H1 (cell line): ENCODE measurements at regions not wholly inside any gene's neighbourhood (a gene's known extent, or its start where the extent isn't known, plus 50 kb on each side); places are given as distances from the start of the nearest gene placed in this dataset.

Experiments used
- CTCF ChIA-PET: fragments of 300-600 bp; sonication (Branson Sonifier 250); formaldehyde crosslinking; loops from one replicate; lab custom pipeline; 2021; ENCODE audit not compliant: partially characterized antibody; lab: Charles Lee
- POLR2A ChIA-PET: fragments of 300-600 bp; sonication (Branson Sonifier 250); formaldehyde crosslinking; loops from one replicate; lab custom pipeline; 2021; ENCODE audit warnings: inconsistent platforms; ENCODE audit not compliant: partially characterized antibody; lab: Charles Lee
- DNase-seq, 2 experiments: peaks; one replicate each; pipeline versions ENCODE4 v3.0.0 to v3.0.0-alpha.2; 2010 to 2022; ENCODE audit warnings: low spot score in 2 of 2, low read depth in 1 of 2, mixed read lengths in 1 of 2
- FAIRE-seq: peaks from 2 replicates; lab custom pipeline; 2011; peaks lifted over from hg19 to GRCh38; lab: Jason Lieb, UNC
- H2AFZ ChIP-seq: 2 replicates; pipeline ENCODE4 v1.8.1; 2012; ENCODE audit warnings: low read length, inconsistent platforms
- H2AK5ac ChIP-seq: 2 replicates; pipeline ENCODE4 v1.6.1; 2013; ENCODE audit warnings: low read depth, low read length
- H2BK120ac ChIP-seq: replicated peaks from 2 replicates; pipeline ENCODE3; 2013; ENCODE audit warnings: low read depth, low read length, inconsistent platforms
- H2BK12ac ChIP-seq: 2 replicates; pipeline ENCODE4 v1.6.1; 2013; ENCODE audit warnings: low read depth, low read length
- H2BK15ac ChIP-seq: 2 replicates; pipeline ENCODE4 v1.6.1; 2013; ENCODE audit warnings: low read length
- H2BK20ac ChIP-seq: 2 replicates; pipeline ENCODE4 v1.6.1; 2013; ENCODE audit warnings: low read length
- H2BK5ac ChIP-seq: 2 replicates; pipeline ENCODE4 v1.6.1; 2013; ENCODE audit warnings: low read depth, low read length
- H3K14ac ChIP-seq: 2 replicates; pipeline ENCODE4 v1.6.1; 2013; ENCODE audit warnings: inconsistent platforms; ENCODE audit not compliant: insufficient read length
- H3K18ac ChIP-seq: 2 replicates; pipeline ENCODE4 v1.6.1; 2013; ENCODE audit warnings: low read length; ENCODE audit errors: extremely low read depth
- H3K23ac ChIP-seq: 2 replicates; pipeline ENCODE4 v1.6.1; 2013; ENCODE audit warnings: inconsistent platforms; ENCODE audit not compliant: insufficient read length
- H3K23me2 ChIP-seq: 2 replicates; pipeline ENCODE4 v1.6.1; 2013; ENCODE audit warnings: low read depth, low read length
- H3K27ac ChIP-seq: 2 replicates; pipeline ENCODE4 v1.6.1; 2011; ENCODE audit warnings: low read depth, low read length, inconsistent platforms
- H3K27me3 ChIP-seq, 4 experiments: replicated peaks in 1 of 4; 1 replicate in 1 of 4; 2 replicates in 3 of 4; pipeline versions ENCODE4 v1.6.1 to v1.8.1; 2011 to 2013; ENCODE audit warnings: low read length in 3 of 4, mild to moderate bottlenecking in 3 of 4, inconsistent platforms in 2 of 4, mixed read lengths in 2 of 4, moderate library complexity in 1 of 4; ENCODE audit not compliant: control insufficient read depth in 3 of 4, insufficient read depth in 3 of 4; ENCODE audit errors: extremely low read depth in 1 of 4
- H3K36me3 ChIP-seq, 4 experiments: 2 replicates each; pipeline versions ENCODE4 v1.6.1 to v1.8.1; 2011 to 2013; ENCODE audit warnings: mild to moderate bottlenecking in 4 of 4, low read length in 3 of 4, moderate library complexity in 2 of 4, control low read depth in 1 of 4, inconsistent platforms in 1 of 4; ENCODE audit not compliant: insufficient read depth in 4 of 4, control insufficient read depth in 2 of 4
- H3K4ac ChIP-seq: replicated peaks from 2 replicates; pipeline ENCODE3; 2013; ENCODE audit warnings: low read length, low read depth, mixed read lengths, inconsistent platforms; ENCODE audit not compliant: insufficient read length
- H3K4me1 ChIP-seq, 4 experiments: replicated peaks in 1 of 4; 1 replicate in 1 of 4; 2 replicates in 3 of 4; pipeline versions ENCODE4 v1.6.1 to v1.8.1; 2011 to 2013; ENCODE audit warnings: low read length in 3 of 4, inconsistent platforms in 2 of 4, mixed read lengths in 1 of 4; ENCODE audit not compliant: insufficient read depth in 4 of 4, control insufficient read depth in 3 of 4
- H3K4me2 ChIP-seq, 2 experiments: 2 replicates each; pipeline versions ENCODE4 v1.6.1 to v1.8.1; 2011 to 2013; ENCODE audit warnings: low read depth in 2 of 2, low read length in 2 of 2, control low read depth in 1 of 2, inconsistent platforms in 1 of 2, mild to moderate bottlenecking in 1 of 2; ENCODE audit not compliant: insufficient read depth in 1 of 2
- H3K4me3 ChIP-seq, 4 experiments: fragments of 200-600, 300-600 bp in 1 of 4; sonication (generic), shearing (Covaris generic), sonication (Bioruptor Twin) in 1 of 4; 2 replicates each; pipeline versions ENCODE4 v1.5.1 to v1.8.1; 2011 to 2016; ENCODE audit warnings: low read length in 4 of 4, low read depth in 3 of 4, control low read depth in 2 of 4, inconsistent platforms in 2 of 4, mild to moderate bottlenecking in 2 of 4, mixed read lengths in 1 of 4, moderate library complexity in 1 of 4; ENCODE audit not compliant: insufficient read depth in 2 of 4; ENCODE audit errors: extremely low read depth in 1 of 4
- H3K56ac ChIP-seq: replicated peaks from 2 replicates; pipeline ENCODE3; 2013; ENCODE audit warnings: low read depth, mild to moderate bottlenecking, mixed read lengths, low read length, inconsistent platforms; ENCODE audit not compliant: insufficient read length
- H3K79me1 ChIP-seq: 2 replicates; pipeline ENCODE4 v1.6.1; 2013; ENCODE audit warnings: low read depth, low read length, control low read depth
- H3K79me2 ChIP-seq, 2 experiments: 2 replicates each; pipeline versions ENCODE4 v1.6.1 to v1.8.1; 2012 to 2013; ENCODE audit warnings: low read length in 2 of 2, mild to moderate bottlenecking in 2 of 2, inconsistent platforms in 1 of 2; ENCODE audit not compliant: insufficient read depth in 2 of 2, control insufficient read depth in 1 of 2
- H3K9ac ChIP-seq, 4 experiments: replicated peaks in 1 of 4; 1 replicate in 1 of 4; 2 replicates in 3 of 4; pipeline versions ENCODE4 v1.6.1 to v1.8.1; 2011 to 2013; ENCODE audit warnings: low read depth in 3 of 4, low read length in 3 of 4, control low read depth in 2 of 4, mild to moderate bottlenecking in 2 of 4, moderate library complexity in 2 of 4, inconsistent platforms in 1 of 4; ENCODE audit errors: extremely low read depth in 1 of 4
- H3K9me3 ChIP-seq, 2 experiments: 2 replicates each; pipeline versions ENCODE4 v1.6.1 to v1.8.1; 2012 to 2013; ENCODE audit warnings: mild to moderate bottlenecking in 2 of 2, moderate library complexity in 2 of 2, control low read depth in 1 of 2, inconsistent platforms in 1 of 2, low read depth in 1 of 2, low read length in 1 of 2, mixed read lengths in 1 of 2; ENCODE audit not compliant: insufficient read depth in 2 of 2
- H4K20me1 ChIP-seq, 2 experiments: replicated peaks in 1 of 2; 2 replicates each; pipeline versions ENCODE3 to v1.8.1; 2011 to 2013; ENCODE audit warnings: inconsistent platforms in 2 of 2, low read length in 2 of 2, mild to moderate bottlenecking in 1 of 2; ENCODE audit not compliant: insufficient read depth in 2 of 2, control insufficient read depth in 1 of 2
- H4K5ac ChIP-seq: 2 replicates; pipeline ENCODE4 v1.6.1; 2013; ENCODE audit warnings: low read length, low read depth, mixed read lengths, inconsistent platforms; ENCODE audit not compliant: insufficient read length
- H4K8ac ChIP-seq: 2 replicates; pipeline ENCODE4 v1.8.0; 2013; ENCODE audit warnings: mild to moderate bottlenecking, moderate library complexity, low read length, inconsistent platforms; ENCODE audit not compliant: insufficient read depth; ENCODE audit errors: extremely low read depth
- H4K91ac ChIP-seq: replicated peaks from 2 replicates; pipeline ENCODE3; 2013; ENCODE audit warnings: low read length, mixed read lengths, inconsistent platforms; ENCODE audit not compliant: insufficient read length
- CEBPB ChIP-seq: IDR thresholded peaks from 2 replicates; pipeline ENCODE4 v1.6.1; 2012; ENCODE audit warnings: low read depth, low read length
- CHD1 ChIP-seq: IDR thresholded peaks from 2 replicates; pipeline ENCODE4 v1.6.1; 2012; ENCODE audit warnings: low read depth, low read length, improper control_type of control experiment
- EP300 ChIP-seq, 2 experiments: IDR thresholded peaks; 1 replicate in 1 of 2; 2 replicates in 1 of 2; pipeline ENCODE4 v1.6.1; 2011 to 2012; ENCODE audit warnings: low read depth in 2 of 2, low read length in 2 of 2, mild to moderate bottlenecking in 2 of 2, borderline replicate concordance in 1 of 2, inconsistent platforms in 1 of 2, moderate library complexity in 1 of 2
- EZH2 ChIP-seq: fragments of 200-600 bp; sonication (generic); IDR thresholded peaks from 2 replicates; pipeline ENCODE4 v1.7.1; 2012; ENCODE audit warnings: low read depth, mild to moderate bottlenecking, moderate library complexity, low read length, inconsistent platforms; ENCODE audit not compliant: severe bottlenecking
- KDM4A ChIP-seq: IDR thresholded peaks from one replicate; pipeline ENCODE4 v1.7.1; 2012; ENCODE audit warnings: low read depth, mild to moderate bottlenecking, moderate library complexity, low read length, inconsistent platforms; ENCODE audit not compliant: severe bottlenecking
- NANOG ChIP-seq: IDR thresholded peaks from 2 replicates; pipeline ENCODE4 v1.6.1; 2011; ENCODE audit warnings: low read length, low read depth, mild to moderate bottlenecking, inconsistent platforms; ENCODE audit not compliant: insufficient read depth, poor library complexity, severe bottlenecking
- RBBP5 ChIP-seq: IDR thresholded peaks from 2 replicates; pipeline ENCODE4 v1.7.1; 2012; ENCODE audit warnings: low read depth, mild to moderate bottlenecking, inconsistent platforms, low read length, moderate library complexity, borderline replicate concordance
- RNF2 ChIP-seq: fragments of 200-900, 300-1000 bp; sonication (generic); IDR thresholded peaks from 2 replicates; pipeline ENCODE4 v1.7.1; 2016; ENCODE audit warnings: borderline replicate concordance, low read depth, mild to moderate bottlenecking, antibody characterized with exemption, low read length; ENCODE audit not compliant: poor library complexity, severe bottlenecking; ENCODE audit errors: missing control alignments
- SIN3A ChIP-seq, 2 experiments: IDR thresholded peaks in 1 of 2; conservative IDR thresholded peaks in 1 of 2; 2 replicates each; pipeline ENCODE4 v1.6.1; 2011 to 2012; ENCODE audit warnings: low read length in 2 of 2, improper control_type of control experiment in 1 of 2, low read depth in 1 of 2, mild to moderate bottlenecking in 1 of 2
- SIX5 ChIP-seq: IDR thresholded peaks from 2 replicates; pipeline ENCODE4 v1.6.1; 2011; ENCODE audit warnings: mild to moderate bottlenecking, low read depth, low read length
- SP2 ChIP-seq: IDR thresholded peaks from 2 replicates; pipeline ENCODE4 v1.6.1; 2012; ENCODE audit warnings: mild to moderate bottlenecking, low read length, inconsistent platforms
- SP4 ChIP-seq: IDR thresholded peaks from 2 replicates; pipeline ENCODE4 v1.6.1; 2012; ENCODE audit warnings: low read length, inconsistent platforms
- SRF ChIP-seq: IDR thresholded peaks from 2 replicates; pipeline ENCODE4 v1.6.1; 2011; ENCODE audit warnings: mild to moderate bottlenecking, low read depth, low read length, moderate library complexity
- YY1 ChIP-seq: IDR thresholded peaks from 2 replicates; pipeline ENCODE4 v1.6.1; 2011; ENCODE audit warnings: low read depth, mild to moderate bottlenecking, low read length
- WGBS, 2 experiments: shearing (Covaris generic) in 1 of 2; methylation state at CpG; one replicate each; pipeline versions ENCODE4 v1.1.6 to v1.1.7; 2013 to 2015; ENCODE audit warnings: low lambda C conversion rate in 2 of 2, mixed read lengths in 2 of 2, inconsistent platforms in 1 of 2, low coverage in 1 of 2, missing lambda C conversion rate in 1 of 2; ENCODE audit not compliant: insufficient replicate concordance in 2 of 2, insufficient coverage in 1 of 2, insufficient read length in 1 of 2; ENCODE audit errors: extremely low coverage in 1 of 2, missing lambda C conversion rate in 1 of 2; 5-methylcytosine and 5-hydroxymethylcytosine counted together

DNA sequence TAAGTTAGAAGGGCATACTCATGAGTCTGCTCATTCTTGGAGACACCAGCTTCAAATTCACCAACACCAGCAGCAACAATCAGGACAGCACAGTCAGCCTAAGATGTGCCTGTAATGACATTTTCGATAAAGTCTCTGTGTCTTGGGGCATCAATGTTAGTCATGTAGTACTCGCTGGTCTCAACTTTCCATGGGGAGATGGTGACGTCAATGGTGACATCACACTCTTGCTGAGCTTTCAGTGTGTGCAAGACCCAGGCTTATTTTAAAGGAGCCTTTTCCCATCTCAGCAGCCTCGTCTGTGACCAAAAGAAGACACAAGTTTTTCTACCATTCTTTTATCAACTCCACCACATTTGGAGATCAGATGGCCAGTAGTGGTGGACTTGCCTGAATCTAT lies 75.5 kb downstream of the SERINC2 start:
- H3K4ac ChIP-seq, result no peak overlapping the region
- CTCF ChIA-PET, result interaction anchor here (2.9 to 4.6 kb wide), 2 partner anchors 13 to 60 kb away, joined by 16 to 18 read pairs; no protein-coding TSS in a partner anchor
- TF ChIP-seq RNF2 (no peak), SP4 (no peak), CHD1 (no peak), YY1 (no peak), EZH2 (no peak), SP2 (no peak), NANOG (no peak), SRF (no peak), RBBP5 (no peak), SIN3A (conservative IDR thresholded peaks at IDR 0.05 in 1 of 2, IDR thresholded peaks at IDR 0.05 in 1 of 2; ENCODE audit: low read depth in 1 of 2, low read length in 2 of 2) (no peak), EP300 (IDR thresholded peaks at IDR 0.05; ENCODE audit: borderline replicate concordance in 1 of 2, low read depth in 2 of 2, low read length in 2 of 2) (no peak), SIX5 (no peak), CEBPB (no peak), KDM4A (no peak)

More for the DNA sequence above, 75.5 kb downstream of the SERINC2 start:
- H3K23me2 ChIP-seq, result no peaks in the 10 kb centered on the region
- H3K23ac ChIP-seq, result no peak overlapping the region
- H2AFZ ChIP-seq, result no peak overlapping the region
- H4K91ac ChIP-seq, result no peak overlapping the region
- no peak overlapping the region for H2BK20ac ChIP-seq
- no peak overlapping the region for H4K8ac ChIP-seq
- H2BK15ac ChIP-seq, result no peak overlapping the region
- no peak overlapping the region for H2BK120ac ChIP-seq
- H3K56ac ChIP-seq, result no peak overlapping the region
- no peaks in the 10 kb centered on the region for H3K27me3 ChIP-seq
- H3K18ac ChIP-seq, result no peak overlapping the region
- H3K27ac ChIP-seq, result no peak overlapping the region
- FAIRE-seq, result no peak
- H2AK5ac ChIP-seq, result no peak overlapping the region
- no peaks in the 10 kb centered on the region for H4K20me1 ChIP-seq
- H2BK12ac ChIP-seq, result no peak overlapping the region
- H3K79me2 ChIP-seq, result no peaks in the 10 kb centered on the region
- H2BK5ac ChIP-seq, result no peak overlapping the region
- no peak overlapping the region for H3K4me3 ChIP-seq
- H3K9me3 ChIP-seq, result no peaks in the 10 kb centered on the region
- H3K14ac ChIP-seq, result no peak overlapping the region
- H3K36me3 ChIP-seq, result no peaks in the 10 kb centered on the region
- 89% methylated on average over 4 of the region's 4 CpGs; no CpG with 5 or more reads in 1 of the 2 experiments for WGBS, 2 experiments
- POLR2A ChIA-PET, result no interaction called here
- H3K4me1 ChIP-seq, result peaks cover 0 to 8% (median 2%) of the 10 kb centered on the region in 4 experiments; a peak in 5 of 7 replicates
- DNase-seq, result no peak
- no peaks in the 10 kb centered on the region for H3K79me1 ChIP-seq
- H3K4me2 ChIP-seq, result no peak overlapping the region
- no peak overlapping the region for H4K5ac ChIP-seq
- H3K9ac ChIP-seq, result no peak overlapping the region
